Neural progenitor cell (in vitro differentiated cells): ENCODE measurements at regions not wholly inside any gene's neighbourhood (a gene's known extent, or its start where the extent isn't known, plus 50 kb on each side); places are given as distances from the start of the nearest gene placed in this dataset.

Experiments
- DNase-seq: peaks from one replicate; pipeline ENCODE4 v3.0.0-alpha.2; 2016; ENCODE audit warnings: low spot score
- H2AFZ ChIP-seq: fragments of 200-600 bp; sonication (generic); replicated peaks from 2 replicates; pipeline ENCODE4 v1.6.1; 2016; ENCODE audit warnings: antibody characterized with exemption
- H3F3A ChIP-seq: fragments of 200-600 bp; sonication (generic); 2 replicates; pipeline ENCODE4 v1.6.1; 2016; ENCODE audit warnings: antibody characterized with exemption, low read depth
- H3K27ac ChIP-seq: fragments of 200-600 bp; sonication (generic); 2 replicates; pipeline ENCODE4 v1.5.1; 2016; ENCODE audit warnings: mild to moderate bottlenecking
- H3K27me3 ChIP-seq: fragments of 200-600 bp; sonication (generic); 2 replicates; pipeline ENCODE4 v1.6.1; 2016; ENCODE audit warnings: mild to moderate bottlenecking, moderate library complexity
- H3K36me3 ChIP-seq: fragments of 200-600 bp; sonication (generic); 2 replicates; pipeline ENCODE4 v1.5.1; 2016
- H3K4me1 ChIP-seq: fragments of 200-600 bp; sonication (generic); 2 replicates; pipeline ENCODE4 v1.6.1; 2016; ENCODE audit warnings: mixed run types
- H3K4me2 ChIP-seq: fragments of 200-600 bp; sonication (generic); 2 replicates; pipeline ENCODE4 v1.6.1; 2016
- H3K4me3 ChIP-seq: fragments of 200-600 bp; sonication (generic); 2 replicates; pipeline ENCODE4 v1.5.1; 2016
- H3K79me2 ChIP-seq: fragments of 200-600 bp; sonication (generic); 2 replicates; pipeline ENCODE4 v1.6.1; 2016; ENCODE audit warnings: low read depth
- H3K9ac ChIP-seq: fragments of 200-600 bp; sonication (generic); 2 replicates; pipeline ENCODE4 v1.6.1; 2016
- H3K9me3 ChIP-seq: fragments of 200-600 bp; sonication (generic); 2 replicates; pipeline ENCODE4 v1.5.1; 2016; ENCODE audit warnings: low read depth
- H4K20me1 ChIP-seq: fragments of 200-600 bp; sonication (generic); 2 replicates; pipeline ENCODE4 v1.6.1; 2016; ENCODE audit warnings: low read depth
- H3K27ac Mint-ChIP-seq: 3 replicates; pipeline ENCODE4 v1.8.0; 2021; ENCODE audit warnings: mixed read lengths
- H3K27me3 Mint-ChIP-seq: 2 replicates; pipeline ENCODE4 v1.8.0; 2022; ENCODE audit warnings: low read depth, mild to moderate bottlenecking, inconsistent platforms, moderate library complexity, mixed read lengths; ENCODE audit not compliant: insufficient read depth
- H3K36me3 Mint-ChIP-seq: 3 replicates; pipeline ENCODE4 v1.8.0; 2021; ENCODE audit warnings: mixed read lengths
- H3K4me1 Mint-ChIP-seq: 3 replicates; pipeline ENCODE4 v1.8.0; 2021; ENCODE audit warnings: mixed read lengths
- H3K4me3 Mint-ChIP-seq: 3 replicates; pipeline ENCODE4 v1.8.0; 2021; ENCODE audit warnings: mild to moderate bottlenecking, moderate library complexity, mixed read lengths
- H3K9me3 Mint-ChIP-seq: 3 replicates; pipeline ENCODE4 v1.8.0; 2020; ENCODE audit warnings: mixed read lengths
- CTCF ChIP-seq: fragments of 200-600 bp; sonication (generic); IDR thresholded peaks from 2 replicates; pipeline ENCODE4 v1.5.1; 2017; ENCODE audit warnings: antibody characterized with exemption, mild to moderate bottlenecking
- EZH2 ChIP-seq: fragments of 200-600 bp; sonication (generic); IDR thresholded peaks from 2 replicates; pipeline ENCODE4 v1.6.1; 2017; ENCODE audit warnings: antibody characterized with exemption, mild to moderate bottlenecking, moderate library complexity
- EZH2phosphoT487 ChIP-seq: fragments of 200-600 bp; sonication (generic); IDR thresholded peaks from 2 replicates; pipeline ENCODE4 v1.6.1; 2017; ENCODE audit warnings: antibody characterized with exemption

- H3K4me1 Mint-ChIP-seq = no peaks in the 10 kb centered on the region
- no peak overlapping the region for H3K27ac Mint-ChIP-seq
- H3K4me2 ChIP-seq = no peak overlapping the region
- H3K27me3 ChIP-seq = no peaks in the 10 kb centered on the region
- no peak overlapping the region for H2AFZ ChIP-seq
- H3K36me3 Mint-ChIP-seq = no peaks in the 10 kb centered on the region
- H3F3A ChIP-seq = no peaks in the 10 kb centered on the region
- no peak overlapping the region for H3K4me3 ChIP-seq
- H3K4me3 Mint-ChIP-seq = no peak overlapping the region
- H3K27me3 Mint-ChIP-seq = peaks cover 5% of the 10 kb centered on the region
- no peak overlapping the region for H3K27ac ChIP-seq
- H3K36me3 ChIP-seq = no peaks in the 10 kb centered on the region
- no peaks in the 10 kb centered on the region for H4K20me1 ChIP-seq
- no peak overlapping the region for H3K9ac ChIP-seq
- no peak for TF ChIP-seq EZH2phosphoT487
- TF ChIP-seq CTCF = no peak
- TF ChIP-seq EZH2 = no peak
- H3K9me3 Mint-ChIP-seq = no peaks in the 10 kb centered on the region
- no peak for DNase-seq
- no peaks in the 10 kb centered on the region for H3K79me2 ChIP-seq
- no peaks in the 10 kb centered on the region for H3K9me3 ChIP-seq
- no peaks in the 10 kb centered on the region for H3K4me1 ChIP-seq
These were observed 317.9 kb upstream of the RBFOX1 start for GRCh38 chr16:7014756-7015155.

GRCh38 chr16:7013990-7014389 is 318.7 kb upstream of the RBFOX1 start:
- no peaks in the 10 kb centered on the region for H3K79me2 ChIP-seq
- H3K27ac ChIP-seq = no peak overlapping the region
- no peaks in the 10 kb centered on the region for H3F3A ChIP-seq
- H3K36me3 Mint-ChIP-seq = no peaks in the 10 kb centered on the region
- H3K27me3 ChIP-seq = no peaks in the 10 kb centered on the region
- peak; percentile 74 for DNase-seq
- no peaks in the 10 kb centered on the region for H4K20me1 ChIP-seq
- no peaks in the 10 kb centered on the region for H3K9me3 ChIP-seq
- TF ChIP-seq CTCF (no peak), EZH2 (no peak), EZH2phosphoT487 (no peak)
- peaks cover 7% of the 10 kb centered on the region for H3K27me3 Mint-ChIP-seq
- no peak overlapping the region for H3K27ac Mint-ChIP-seq
- no peak overlapping the region for H3K4me3 Mint-ChIP-seq
- H3K4me3 ChIP-seq = no peak overlapping the region
- no peaks in the 10 kb centered on the region for H3K9me3 Mint-ChIP-seq
- H3K9ac ChIP-seq = no peak overlapping the region
- H2AFZ ChIP-seq = no peak overlapping the region
- no peaks in the 10 kb centered on the region for H3K4me1 ChIP-seq
- H3K4me2 ChIP-seq = no peak overlapping the region
- no peaks in the 10 kb centered on the region for H3K36me3 ChIP-seq
- H3K4me1 Mint-ChIP-seq = no peaks in the 10 kb centered on the region

- Histone ChIP-seq H3F3A (no peaks in the 10 kb centered on the region), H3K27ac (no peak overlapping the region), H3K4me2 (no peak overlapping the region), H3K9ac (no peak overlapping the region), H2AFZ (no peak overlapping the region), H4K20me1 (no peaks in the 10 kb centered on the region), H3K4me1 (no peaks in the 10 kb centered on the region), H3K27me3 (no peaks in the 10 kb centered on the region), H3K36me3 (no peaks in the 10 kb centered on the region), H3K4me3 (no peak overlapping the region), H3K9me3 (no peaks in the 10 kb centered on the region), H3K79me2 (no peaks in the 10 kb centered on the region)
- Mint-ChIP-seq H3K27ac (no peak overlapping the region), H3K4me3 (no peak overlapping the region), H3K4me1 (no peaks in the 10 kb centered on the region), H3K36me3 (no peaks in the 10 kb centered on the region), H3K9me3 (no peaks in the 10 kb centered on the region), H3K27me3 (peaks cover 6% of the 10 kb centered on the region)
- no peak for DNase-seq
- TF ChIP-seq EZH2 = no peak
These were observed 328.4 kb upstream of the RBFOX1 start for GRCh38 chr16:7004266-7004665.

- Mint-ChIP-seq H3K27me3 (no peaks in the 10 kb centered on the region), H3K4me3 (no peak overlapping the region), H3K4me1 (no peaks in the 10 kb centered on the region), H3K27ac (no peak overlapping the region), H3K9me3 (no peaks in the 10 kb centered on the region), H3K36me3 (no peaks in the 10 kb centered on the region)
- Histone ChIP-seq H3K4me1 (no peaks in the 10 kb centered on the region), H3K4me2 (no peak overlapping the region), H3K9ac (no peak overlapping the region), H3K4me3 (no peak overlapping the region), H2AFZ (no peak overlapping the region), H4K20me1 (no peaks in the 10 kb centered on the region), H3F3A (no peaks in the 10 kb centered on the region), H3K27me3 (no peaks in the 10 kb centered on the region), H3K27ac (no peak overlapping the region), H3K36me3 (no peaks in the 10 kb centered on the region), H3K9me3 (no peaks in the 10 kb centered on the region), H3K79me2 (no peaks in the 10 kb centered on the region)
- TF ChIP-seq EZH2phosphoT487 (no peak), CTCF (no peak), EZH2 (no peak)
- no peak for DNase-seq
These were observed 339.1 kb upstream of the RBFOX1 start for GRCh38 chr16:6993544-6993943.
